Naive B cell (primary cell): ENCODE measurements at regions not wholly inside any gene's neighbourhood (a gene's known extent, or its start where the extent isn't known, plus 50 kb on each side); places are given as distances from the start of the nearest gene placed in this dataset.
"Not testable (repeated sequence)": the region's sequence is repeated elsewhere in the genome, so short reads cannot be mapped to it uniquely, and the experiment has no call there.

Experiments
- ATAC-seq, 2 donors: fragments of 150-1000 bp; cut with Tn5 transposase; 2 replicates each; pipeline ENCODE4 v1.10.0; 2021; ENCODE audit warnings: low read depth in 2 of 2, mild to moderate bottlenecking in 2 of 2, moderate library complexity in 2 of 2
- DNase-seq: peaks from one replicate; pipeline ENCODE4 v3.0.0; 2022
- H3K27ac Mint-ChIP-seq, 6 donors: one replicate each; pipeline ENCODE4 v1.8.0; 2020 to 2022; ENCODE audit warnings: mild to moderate bottlenecking in 6 of 6, mixed read lengths in 6 of 6, moderate library complexity in 5 of 6, inconsistent platforms in 2 of 6
- H3K27me3 Mint-ChIP-seq, 3 donors: one replicate each; pipeline ENCODE4 v1.8.0; 2021 to 2022; ENCODE audit warnings: mixed read lengths in 3 of 3, mild to moderate bottlenecking in 1 of 3
- H3K36me3 Mint-ChIP-seq, 2 donors: one replicate each; pipeline ENCODE4 v1.8.0; 2020 to 2022; ENCODE audit warnings: mixed read lengths in 2 of 2, inconsistent platforms in 1 of 2, mild to moderate bottlenecking in 1 of 2
- H3K4me1 Mint-ChIP-seq, 3 donors: one replicate each; pipeline ENCODE4 v1.8.0; 2020 to 2022; ENCODE audit warnings: mixed read lengths in 3 of 3, inconsistent platforms in 1 of 3, mild to moderate bottlenecking in 1 of 3, moderate library complexity in 1 of 3
- H3K4me3 Mint-ChIP-seq, 8 donors: one replicate each; pipeline ENCODE4 v1.8.0; 2020 to 2022; ENCODE audit warnings: mild to moderate bottlenecking in 8 of 8, mixed read lengths in 8 of 8, moderate library complexity in 8 of 8, inconsistent platforms in 2 of 8
- H3K9me3 Mint-ChIP-seq, 7 donors: one replicate each; pipeline ENCODE4 v1.8.0; 2020 to 2022; ENCODE audit warnings: mixed read lengths in 7 of 7, mild to moderate bottlenecking in 5 of 7, inconsistent platforms in 2 of 7, moderate library complexity in 1 of 7

DNA sequence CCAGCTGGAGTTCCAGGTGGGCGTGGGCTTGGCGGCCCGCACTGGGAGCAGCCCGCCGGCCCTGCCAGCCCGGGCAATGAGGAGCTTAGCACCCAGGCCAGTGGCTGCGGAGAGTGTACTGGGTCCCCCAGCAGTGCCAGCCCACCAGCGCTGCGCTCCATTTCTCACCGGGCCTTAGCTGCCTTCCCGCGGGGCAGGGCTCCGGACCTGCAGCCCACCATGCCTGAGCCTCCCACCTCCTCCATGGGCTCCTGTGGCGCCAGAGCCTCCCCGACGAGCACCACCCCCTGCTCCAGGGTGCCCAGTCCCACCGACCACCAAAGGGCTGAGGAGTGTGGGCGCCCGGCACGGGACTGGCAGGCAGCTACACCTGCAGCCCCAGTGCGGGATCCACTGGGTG is 1075.3 kb downstream of the SI start:
- H3K27me3 Mint-ChIP-seq, H3K27ac Mint-ChIP-seq, H3K36me3 Mint-ChIP-seq, H3K4me3 Mint-ChIP-seq, H3K4me1 Mint-ChIP-seq, DNase-seq, ATAC-seq: not testable (repeated sequence)
- peaks cover 0 to 11% (median 4%) of the 10 kb centered on the region in 7 donors for H3K9me3 Mint-ChIP-seq

DNA sequence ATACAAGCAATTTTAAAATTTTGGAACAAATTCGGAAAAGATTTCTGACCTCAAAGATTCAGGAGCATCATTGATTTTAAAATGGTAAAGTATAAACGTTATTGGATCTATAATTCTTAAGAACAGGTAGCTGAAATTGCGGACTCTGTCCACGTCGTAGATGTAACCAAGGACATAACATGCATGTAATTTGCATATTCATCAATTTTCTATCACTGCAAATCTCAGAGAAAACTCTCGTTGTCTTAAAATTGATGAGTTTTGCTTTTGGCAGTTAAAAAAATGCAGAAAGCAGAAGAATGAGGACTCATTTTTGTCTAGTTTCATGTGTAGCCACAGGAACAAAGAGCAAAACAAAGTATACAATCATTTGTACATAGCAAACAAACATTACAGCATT is 1094.4 kb downstream of the SI start:
- H3K27me3 Mint-ChIP-seq: no peaks in the 10 kb centered on the region
- no peaks in the 10 kb centered on the region for H3K36me3 Mint-ChIP-seq
- no peaks in the 10 kb centered on the region for H3K4me1 Mint-ChIP-seq
- peaks cover 0 to 6% (median 0%) of the 10 kb centered on the region in 7 donors for H3K9me3 Mint-ChIP-seq
- no peak overlapping the region for H3K27ac Mint-ChIP-seq
- ATAC-seq: no peak
- DNase-seq: no peak
- H3K4me3 Mint-ChIP-seq: no peak overlapping the region

DNA sequence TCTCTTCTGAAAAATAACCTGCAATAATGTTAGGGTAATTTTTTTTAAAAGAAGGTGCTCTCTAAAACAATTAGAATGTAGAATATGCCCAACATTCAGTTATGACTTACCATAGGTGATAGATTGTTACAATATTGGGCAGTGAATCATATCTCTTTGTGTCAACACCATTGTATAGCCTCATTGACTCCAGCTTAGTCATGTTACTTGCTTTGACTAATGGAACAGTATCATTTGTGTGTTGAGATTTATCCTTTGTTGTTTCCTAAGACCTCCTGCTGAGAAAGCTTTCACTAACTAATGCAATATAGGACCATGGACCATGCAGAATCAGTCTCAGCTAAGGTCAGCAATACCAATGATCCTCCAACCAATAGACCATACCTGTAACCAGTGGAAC is 1106.4 kb downstream of the SI start:
- H3K9me3 Mint-ChIP-seq: peaks cover 0 to 14% (median 8%) of the 10 kb centered on the region in 7 donors

DNA sequence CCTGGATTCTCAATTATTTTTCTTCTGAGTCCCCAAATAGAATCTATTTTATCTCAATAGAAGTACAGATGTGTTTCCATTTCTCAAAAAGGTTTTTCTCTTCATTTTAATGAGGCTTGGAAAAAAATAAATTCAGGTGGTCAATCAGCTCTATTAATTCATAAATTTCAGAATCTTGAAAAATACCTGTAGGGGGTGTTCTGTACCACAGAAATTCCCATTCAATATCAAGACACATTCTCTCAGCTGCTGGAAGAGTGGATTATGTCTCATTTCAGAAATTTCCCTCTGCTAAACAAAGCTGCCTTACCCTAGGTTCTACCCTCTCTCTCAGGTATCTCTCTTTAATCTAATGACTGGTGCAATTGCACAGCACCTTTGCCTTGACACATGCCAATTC is 1121.2 kb downstream of the SI start:
- H3K27me3 Mint-ChIP-seq: no peaks in the 10 kb centered on the region
- H3K4me1 Mint-ChIP-seq: no peaks in the 10 kb centered on the region
- H3K36me3 Mint-ChIP-seq: no peaks in the 10 kb centered on the region
- H3K9me3 Mint-ChIP-seq: peaks cover 0 to 9% (median 2%) of the 10 kb centered on the region in 7 donors
- no peak overlapping the region for H3K4me3 Mint-ChIP-seq
- no peak overlapping the region for H3K27ac Mint-ChIP-seq
- ATAC-seq: no peak
- DNase-seq: no peak

More for the DNA sequence above, 1106.4 kb downstream of the SI start:
- ATAC-seq (no peak), DNase-seq (no peak)
- Mint-ChIP-seq H3K27me3 (no peaks in the 10 kb centered on the region), H3K36me3 (no peaks in the 10 kb centered on the region), H3K4me1 (no peaks in the 10 kb centered on the region), H3K4me3 (no peak overlapping the region), H3K27ac (no peak overlapping the region)

DNA sequence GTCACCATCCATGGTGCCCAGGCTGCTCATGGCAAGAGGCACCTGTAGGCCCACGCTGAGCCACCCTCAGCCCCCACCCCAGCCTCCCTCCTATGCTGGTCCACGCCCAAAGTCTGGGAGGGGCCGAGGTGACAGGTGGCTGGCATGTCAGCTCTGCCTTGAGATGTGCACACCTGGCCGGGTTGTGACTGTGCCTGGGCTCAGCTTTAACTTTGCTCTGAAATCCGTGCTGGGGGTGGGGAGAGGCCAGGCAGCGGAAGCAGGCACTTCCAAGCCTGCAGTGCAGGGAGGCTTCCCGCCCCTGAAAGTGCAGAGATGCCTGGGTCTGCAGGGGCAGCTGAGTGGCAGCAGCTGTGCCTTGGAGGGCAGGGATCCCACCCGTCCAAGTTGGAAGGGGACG is 1124.8 kb downstream of the SI start:
- Mint-ChIP-seq H3K4me1 (no peaks in the 10 kb centered on the region), H3K27me3 (no peaks in the 10 kb centered on the region), H3K36me3 (no peaks in the 10 kb centered on the region), H3K27ac (no peak overlapping the region), H3K9me3 (peaks cover 0 to 6% (median 0%) of the 10 kb centered on the region in 7 donors), H3K4me3 (peak overlapping the region in 1 of 8 donors; percentile 7)
- ATAC-seq (no peak), DNase-seq (no peak)

DNA sequence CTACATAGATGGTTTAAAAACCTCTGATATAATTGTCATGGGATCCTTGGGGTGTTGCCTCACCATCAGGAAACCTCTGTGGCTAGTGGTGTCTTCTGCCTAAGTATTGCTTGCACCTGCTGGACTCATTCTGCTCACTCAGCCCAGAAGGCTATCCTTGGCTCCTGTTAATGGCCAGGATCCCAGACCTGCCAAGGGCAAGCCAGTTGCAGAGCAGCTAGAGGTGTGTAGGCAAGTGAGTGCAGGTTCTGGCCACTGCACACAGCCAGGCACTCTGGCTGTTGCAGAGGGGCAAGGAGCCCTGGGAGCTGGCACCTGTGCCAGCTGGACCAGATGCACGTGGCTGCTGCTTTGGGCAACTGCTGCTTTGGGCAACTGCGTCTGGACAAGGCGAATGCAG is 1125.8 kb downstream of the SI start:
- no peaks in the 10 kb centered on the region for H3K36me3 Mint-ChIP-seq
- H3K9me3 Mint-ChIP-seq: peaks cover 0 to 6% (median 2%) of the 10 kb centered on the region in 7 donors
- ATAC-seq (no peak), DNase-seq (no peak)
- H3K27ac Mint-ChIP-seq: no peak overlapping the region
- H3K27me3 Mint-ChIP-seq: no peaks in the 10 kb centered on the region
- H3K4me3 Mint-ChIP-seq: no peak overlapping the region
- H3K4me1 Mint-ChIP-seq: no peaks in the 10 kb centered on the region

DNA sequence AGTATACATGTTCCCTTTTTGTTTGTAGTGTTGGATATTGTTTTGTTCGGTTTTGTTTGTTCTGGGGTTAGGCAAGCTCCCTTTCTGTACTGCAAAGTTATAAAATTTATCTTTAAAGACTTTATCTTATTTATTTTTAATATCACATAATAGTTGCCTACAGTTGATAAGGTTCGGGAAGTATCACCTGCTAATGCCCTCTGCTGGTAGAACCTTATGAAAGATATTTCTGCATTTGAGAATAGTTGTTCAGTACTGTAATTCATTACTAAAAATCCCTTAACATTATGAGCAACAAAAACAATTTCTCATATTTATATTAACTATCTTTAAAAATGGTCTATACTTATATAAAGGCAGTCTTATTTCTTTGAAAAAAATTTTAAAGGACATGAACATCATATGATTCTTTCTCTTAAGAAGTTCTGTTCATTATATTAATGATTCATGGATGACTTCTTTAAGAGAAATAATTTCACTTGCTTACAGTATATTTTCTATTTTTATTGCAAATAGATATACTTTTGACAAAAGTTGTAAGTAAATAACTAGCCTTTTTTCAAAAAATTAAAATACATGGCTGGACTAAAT is 1126.8 kb downstream of the SI start:
- no peak overlapping the region for H3K4me3 Mint-ChIP-seq
- DNase-seq (no peak), ATAC-seq (no peak)
- H3K36me3 Mint-ChIP-seq: no peaks in the 10 kb centered on the region
- H3K27ac Mint-ChIP-seq: no peak overlapping the region
- H3K27me3 Mint-ChIP-seq: no peaks in the 10 kb centered on the region
- H3K4me1 Mint-ChIP-seq: no peaks in the 10 kb centered on the region
- H3K9me3 Mint-ChIP-seq: peaks cover 0 to 6% (median 1%) of the 10 kb centered on the region in 7 donors

DNA sequence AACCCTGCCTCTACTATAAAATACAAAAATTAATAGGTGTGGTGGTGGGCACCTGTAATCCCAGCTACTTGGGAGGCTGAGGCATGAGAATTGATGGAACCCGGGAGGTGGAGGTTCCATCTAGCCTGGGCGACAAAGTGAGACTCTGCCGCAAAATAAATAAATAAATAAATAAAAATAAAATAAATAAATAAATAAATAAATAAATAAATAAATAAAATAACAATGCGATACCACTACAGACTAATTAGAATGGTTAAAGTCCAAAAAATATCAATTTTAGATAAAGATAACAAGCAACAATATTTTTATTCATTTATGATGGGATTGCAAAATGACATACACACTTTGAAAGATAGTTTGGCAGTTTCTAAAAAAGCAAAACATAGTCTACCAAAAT is 1131.5 kb downstream of the SI start:
- ATAC-seq (no peak), DNase-seq (no peak)
- no peak overlapping the region for H3K27ac Mint-ChIP-seq
- no peaks in the 10 kb centered on the region for H3K27me3 Mint-ChIP-seq
- no peaks in the 10 kb centered on the region for H3K4me1 Mint-ChIP-seq
- H3K36me3 Mint-ChIP-seq: no peaks in the 10 kb centered on the region
- H3K4me3 Mint-ChIP-seq: no peak overlapping the region
- peaks cover 0 to 8% (median 0%) of the 10 kb centered on the region in 7 donors for H3K9me3 Mint-ChIP-seq

DNA sequence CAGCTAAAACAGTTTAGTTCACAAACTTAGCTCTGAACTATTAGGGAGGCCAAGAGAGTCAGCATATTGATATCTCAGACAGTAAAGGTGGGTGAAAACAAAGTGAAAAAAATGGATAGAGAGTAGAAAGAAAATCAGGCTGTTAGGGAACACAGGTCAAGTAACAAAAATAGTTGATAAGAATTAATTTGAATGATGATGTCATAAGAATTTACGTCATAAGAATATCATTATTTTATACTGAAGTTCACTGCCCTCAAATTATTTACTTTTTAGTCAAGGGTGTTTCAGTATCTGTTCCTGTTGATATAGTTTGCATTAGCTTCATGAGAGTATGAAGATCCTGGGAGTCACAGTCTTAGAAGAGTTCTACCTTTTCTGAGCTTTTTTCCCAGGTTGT is 1134.6 kb downstream of the SI start:
- DNase-seq (no peak), ATAC-seq (no peak)
- peaks cover 1 to 13% (median 6%) of the 10 kb centered on the region in 7 donors for H3K9me3 Mint-ChIP-seq
- no peak overlapping the region for H3K27ac Mint-ChIP-seq
- no peaks in the 10 kb centered on the region for H3K36me3 Mint-ChIP-seq
- no peaks in the 10 kb centered on the region for H3K27me3 Mint-ChIP-seq
- no peak overlapping the region for H3K4me3 Mint-ChIP-seq
- H3K4me1 Mint-ChIP-seq: no peaks in the 10 kb centered on the region

DNA sequence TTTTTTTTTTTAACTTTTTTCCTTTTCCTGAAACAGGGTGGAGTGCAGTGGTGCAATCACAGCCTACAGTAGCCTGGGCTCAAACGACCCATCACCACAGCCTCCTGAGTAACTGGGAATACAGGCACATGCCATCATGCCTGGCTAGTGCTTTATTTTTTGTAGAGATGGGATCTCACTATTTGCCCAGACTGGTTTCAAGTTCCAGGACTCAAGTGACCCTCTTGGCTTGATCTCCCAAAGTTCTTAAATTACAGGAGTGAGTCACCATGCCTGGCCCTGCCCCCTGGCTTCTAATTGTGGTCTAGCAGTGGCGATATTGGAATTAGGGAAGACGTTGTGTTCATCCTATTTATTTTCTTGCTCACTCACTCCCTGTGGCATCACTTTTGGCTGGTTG is 1138.4 kb downstream of the SI start:
- Mint-ChIP-seq H3K9me3 (peaks cover 1 to 12% (median 6%) of the 10 kb centered on the region in 7 donors), H3K4me1 (no peaks in the 10 kb centered on the region), H3K4me3 (no peak overlapping the region), H3K36me3 (no peaks in the 10 kb centered on the region), H3K27ac (no peak overlapping the region), H3K27me3 (no peaks in the 10 kb centered on the region)
- DNase-seq (no peak), ATAC-seq (no peak)

DNA sequence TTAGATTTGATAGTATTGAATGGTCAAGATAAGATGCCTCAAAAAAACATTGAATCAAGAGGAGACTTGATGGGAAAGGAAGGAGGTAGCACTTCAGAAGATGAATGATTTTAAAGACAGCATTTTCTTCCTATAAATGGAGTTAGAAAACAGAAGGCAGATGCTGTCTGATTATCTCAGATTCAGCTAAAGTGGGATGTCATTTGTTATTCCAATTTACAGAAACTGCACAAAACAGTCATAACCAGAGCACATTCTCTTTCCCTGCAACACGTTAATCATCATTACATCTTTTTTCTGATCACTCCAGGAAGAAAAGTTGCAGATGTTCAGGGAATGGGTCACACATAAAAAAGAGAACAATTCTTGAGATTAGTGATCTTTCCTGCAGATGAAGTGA is 1141.8 kb downstream of the SI start:
- Mint-ChIP-seq H3K9me3 (peaks cover 1 to 12% (median 6%) of the 10 kb centered on the region in 7 donors), H3K4me1 (no peaks in the 10 kb centered on the region), H3K36me3 (no peaks in the 10 kb centered on the region), H3K4me3 (no peak overlapping the region), H3K27ac (no peak overlapping the region), H3K27me3 (no peaks in the 10 kb centered on the region)
- ATAC-seq (no peak), DNase-seq (no peak)

DNA sequence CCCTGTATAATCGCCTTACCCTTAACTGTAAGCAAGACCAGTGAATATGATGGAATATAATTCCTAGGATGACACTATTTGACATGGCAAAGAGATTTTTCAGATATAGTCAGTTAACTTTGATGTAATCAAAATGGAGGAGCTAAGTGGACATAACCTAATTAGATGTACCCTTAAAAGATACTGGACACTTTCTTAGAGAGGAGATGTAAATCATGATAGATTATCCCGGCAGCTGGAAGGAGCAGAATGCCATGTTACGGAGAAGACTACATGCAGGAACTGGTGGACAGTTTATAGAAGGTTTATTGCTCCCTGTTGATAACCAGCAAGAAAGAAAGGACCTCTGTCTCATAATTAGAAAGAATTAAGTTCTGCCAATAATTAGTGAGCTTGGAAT is 1142.9 kb downstream of the SI start:
- no peak for DNase-seq
- Mint-ChIP-seq H3K4me1 (no peaks in the 10 kb centered on the region), H3K27ac (no peak overlapping the region), H3K36me3 (no peaks in the 10 kb centered on the region), H3K27me3 (no peaks in the 10 kb centered on the region), H3K9me3 (peaks cover 0 to 6% (median 2%) of the 10 kb centered on the region in 7 donors), H3K4me3 (no peak overlapping the region)
- no peak for ATAC-seq

DNA sequence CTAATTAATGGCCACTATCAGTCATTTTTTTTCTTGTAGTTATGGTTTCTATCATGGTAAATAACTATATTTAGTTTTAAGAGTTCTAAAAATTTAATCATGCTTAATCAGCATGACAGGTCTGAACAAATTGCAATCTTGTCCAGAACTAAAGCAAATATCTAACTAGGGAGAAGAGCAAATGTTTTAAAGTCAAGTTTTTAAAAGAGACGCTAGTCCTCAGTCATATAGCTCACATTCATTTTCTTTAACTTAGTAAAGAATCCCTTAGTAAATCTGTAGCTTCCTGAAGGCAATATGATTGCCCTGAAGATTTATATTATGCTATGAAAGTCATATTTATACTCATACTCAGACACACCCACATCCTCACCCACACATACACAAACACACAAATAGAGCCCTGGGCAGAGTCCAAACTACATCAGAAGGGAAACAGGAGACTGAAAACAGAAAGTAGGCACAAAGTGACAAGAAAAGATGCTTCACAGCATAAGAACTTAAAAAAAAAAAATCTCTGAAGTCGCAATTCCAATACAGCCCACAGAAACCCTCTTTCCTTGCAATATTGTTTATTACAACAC is 1149.1 kb downstream of the SI start:
- ATAC-seq: no peak

DNA sequence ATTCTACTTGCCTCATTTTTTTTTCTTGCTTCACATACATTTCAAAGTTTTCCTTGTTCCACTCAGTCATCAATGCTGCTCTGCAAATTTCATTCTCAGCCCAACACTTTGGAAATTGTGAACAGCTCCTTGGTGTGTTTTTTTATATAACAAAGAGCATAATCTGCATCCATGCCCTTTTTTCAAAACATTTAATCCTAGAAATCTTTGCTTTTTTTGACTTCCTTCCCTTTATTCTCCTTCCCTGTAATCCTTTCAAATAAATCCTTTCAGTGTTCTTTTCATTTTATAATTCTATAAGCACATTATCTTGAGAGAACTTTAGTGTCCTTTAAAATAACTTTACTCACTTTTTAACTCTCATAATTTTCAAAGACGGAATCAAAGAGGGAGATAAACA is 1150.8 kb downstream of the SI start:
- peak overlapping the region in 1 of 6 donors; percentile 4 for H3K27ac Mint-ChIP-seq
- no peaks in the 10 kb centered on the region for H3K36me3 Mint-ChIP-seq
- H3K4me3 Mint-ChIP-seq: no peak overlapping the region
- no peaks in the 10 kb centered on the region for H3K27me3 Mint-ChIP-seq
- peaks cover 0 to 5% (median 4%) of the 10 kb centered on the region in 7 donors for H3K9me3 Mint-ChIP-seq
- ATAC-seq: no peak
- DNase-seq: no peak
- no peaks in the 10 kb centered on the region for H3K4me1 Mint-ChIP-seq

More for the DNA sequence above, 1149.1 kb downstream of the SI start:
- H3K9me3 Mint-ChIP-seq: peaks cover 0 to 7% (median 4%) of the 10 kb centered on the region in 7 donors
- H3K4me1 Mint-ChIP-seq: no peaks in the 10 kb centered on the region
- no peaks in the 10 kb centered on the region for H3K36me3 Mint-ChIP-seq
- H3K27me3 Mint-ChIP-seq: no peaks in the 10 kb centered on the region
- no peak for DNase-seq
- no peak overlapping the region for H3K27ac Mint-ChIP-seq
- H3K4me3 Mint-ChIP-seq: no peak overlapping the region
